Psoas muscle (tissue), 7 donors: ENCODE measurements at regions not wholly inside any gene's neighbourhood (a gene's known extent, or its start where the extent isn't known, plus 50 kb on each side); places are given as distances from the start of the nearest gene placed in this dataset.

Source experiments
- ATAC-seq, 4 donors: fragments of 200-7000 bp; cut with Tn5 transposase; one replicate each; pipeline ENCODE4 v1.9.1; 2020; ENCODE audit warnings: moderate library complexity in 3 of 4, mild to moderate bottlenecking in 2 of 4
- DNase-seq, 2 donors: peaks; one replicate each; pipeline ENCODE4 v3.0.0-alpha.2; 2020
- H3K27ac ChIP-seq: fragments of 200-600 bp; one replicate; pipeline ENCODE4 v1.8.0; 2022
- H3K27me3 ChIP-seq, 3 donors: fragments of 200-600 bp in 1 of 3; one replicate each; pipeline versions ENCODE4 v1.6.1 to v1.8.0; 2013 to 2022; ENCODE audit warnings: low read length in 2 of 3, mild to moderate bottlenecking in 2 of 3, moderate library complexity in 1 of 3; ENCODE audit not compliant: insufficient read depth in 3 of 3
- H3K36me3 ChIP-seq, 2 donors: fragments of 200-600 bp in 1 of 2; one replicate each; pipeline versions ENCODE4 v1.6.1 to v1.8.0; 2013 to 2022; ENCODE audit warnings: low read depth in 1 of 2, mild to moderate bottlenecking in 1 of 2, moderate library complexity in 1 of 2; ENCODE audit not compliant: insufficient read depth in 1 of 2
- H3K4me1 ChIP-seq: fragments of 200-600 bp; one replicate; pipeline ENCODE4 v1.8.0; 2022
- H3K4me3 ChIP-seq: fragments of 200-600 bp; one replicate; pipeline ENCODE4 v1.8.0; 2022; ENCODE audit warnings: mild to moderate bottlenecking
- H3K9me3 ChIP-seq: fragments of 200-600 bp; one replicate; pipeline ENCODE4 v1.8.0; 2022
- CTCF ChIP-seq: fragments of 200-600 bp; IDR thresholded peaks from one replicate; pipeline ENCODE4 v1.8.0; 2022; ENCODE audit warnings: antibody characterized with exemption
- WGBS, 3 donors: extraction: QIAGEN DNeasy Blood & Tissue Kit; methylation state at CpG; one replicate each; pipeline versions ENCODE4 v1.1.6 to v1.1.7; 2013; 5-methylcytosine and 5-hydroxymethylcytosine counted together
- intact Hi-C, 2 donors: fragments of 100-400 bp; cut with DNase I; formaldehyde crosslinking; loops; one replicate each; pipeline versions ENCODE4 v1.11.0 to v1.14.2; 2022
- donor health status: healthy with polysubstance abuse.
- donor health status: DM: no; HTN: no; CAD: no; lungs with moderate emphysema.
- donor health status: Bipolar disorder and iron deficiency.
- donor health status: healthy.
- donor health status: DM: yes; HTN: yes; CAD: no.
- donor health status: DM: no; HTN: no; CAD: no.
- donor health status: DM: yes; HTN: yes; CAD: no.

DNA sequence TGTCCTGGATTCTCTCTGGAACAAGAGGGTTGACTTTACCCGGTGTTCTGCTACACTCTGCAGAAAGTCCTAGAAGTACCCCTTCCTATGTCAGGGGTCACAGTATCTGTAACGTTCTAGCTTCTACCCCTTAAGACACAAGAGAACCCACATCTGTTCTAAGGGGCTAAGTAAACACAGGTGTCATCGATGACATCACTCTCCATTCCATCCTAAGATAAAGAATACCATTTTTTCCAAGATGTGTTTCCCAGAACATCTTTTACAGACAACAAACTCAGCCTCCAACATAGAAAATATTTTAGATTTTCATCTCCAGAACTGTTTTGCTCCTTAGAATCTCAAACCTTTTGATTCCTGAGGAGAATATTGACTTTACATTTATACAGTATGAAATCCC is 239.1 kb downstream of the TRIB2 start:
- Histone ChIP-seq H3K36me3 (no peaks in the 10 kb centered on the region), H3K4me3 (no peak overlapping the region), H3K27ac (no peak overlapping the region), H3K4me1 (no peaks in the 10 kb centered on the region), H3K9me3 (no peaks in the 10 kb centered on the region), H3K27me3 (no peaks in the 10 kb centered on the region)
- ATAC-seq (no peak), DNase-seq (no peak)
- intact Hi-C loops: no loop called here
- TF ChIP-seq CTCF: no peak
- 55 to 58% (median 58%) methylated on average over 3 of the region's 3 CpGs for WGBS, 3 donors

DNA sequence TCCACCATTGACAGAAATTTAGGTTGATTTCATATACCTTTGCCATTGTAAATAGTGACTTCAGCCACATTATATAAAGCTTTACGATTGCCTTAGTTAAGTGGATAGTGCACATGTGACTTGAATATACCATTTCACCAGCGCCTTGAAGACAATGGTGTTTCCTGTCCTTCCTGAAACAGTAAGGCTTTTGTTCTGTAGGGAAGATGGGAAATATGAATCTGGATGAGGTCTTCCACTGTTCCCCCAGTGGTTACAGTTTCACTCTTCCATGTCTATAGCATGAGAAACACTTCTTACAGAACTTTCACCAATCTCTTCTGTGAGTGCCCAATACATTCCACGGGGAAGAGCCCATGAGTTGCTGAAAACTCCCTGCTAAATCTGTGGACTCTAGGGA is 240.5 kb downstream of the TRIB2 start:
- Histone ChIP-seq H3K4me3 (no peak overlapping the region), H3K27ac (no peak overlapping the region), H3K9me3 (no peaks in the 10 kb centered on the region), H3K4me1 (no peaks in the 10 kb centered on the region), H3K27me3 (peaks cover 0 to 3% (median 0%) of the 10 kb centered on the region in 3 donors), H3K36me3 (no peaks in the 10 kb centered on the region)
- no peak for TF ChIP-seq CTCF
- intact Hi-C loops: no loop called here
- 76 to 79% (median 78%) methylated on average over 3 of the region's 3 CpGs for WGBS, 3 donors
- DNase-seq (no peak), ATAC-seq (no peak)

DNA sequence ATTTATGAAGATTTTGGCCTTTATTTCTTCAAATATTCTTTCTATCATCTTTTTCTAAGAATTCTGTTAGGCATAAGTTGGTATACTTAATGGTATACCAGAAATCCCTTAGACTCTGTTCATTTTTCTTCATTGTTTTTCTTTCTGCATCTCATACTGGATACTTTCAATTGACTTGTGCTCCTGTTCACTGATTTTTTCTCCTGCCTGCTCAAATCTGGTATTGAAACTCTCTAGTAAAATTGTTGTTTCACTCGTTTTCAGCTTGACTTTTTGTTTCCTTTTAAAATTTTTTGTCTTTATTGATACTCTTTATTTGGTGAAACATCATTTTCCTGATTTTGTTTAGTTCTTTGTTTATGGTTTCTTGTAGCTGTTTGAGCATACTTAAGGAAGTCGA is 243.2 kb downstream of the TRIB2 start:
- no peak for TF ChIP-seq CTCF
- H3K4me1 ChIP-seq: no peaks in the 10 kb centered on the region
- H3K27me3 ChIP-seq: peaks cover 0 to 3% (median 0%) of the 10 kb centered on the region in 3 donors
- ATAC-seq: no peak
- no peaks in the 10 kb centered on the region for H3K36me3 ChIP-seq
- no peak for DNase-seq
- no peak overlapping the region for H3K4me3 ChIP-seq
- H3K9me3 ChIP-seq: no peaks in the 10 kb centered on the region
- 67 to 73% (median 72%) methylated on average over 2 of the region's 2 CpGs for WGBS, 3 donors
- intact Hi-C loops: no loop called here
- H3K27ac ChIP-seq: no peak overlapping the region

DNA sequence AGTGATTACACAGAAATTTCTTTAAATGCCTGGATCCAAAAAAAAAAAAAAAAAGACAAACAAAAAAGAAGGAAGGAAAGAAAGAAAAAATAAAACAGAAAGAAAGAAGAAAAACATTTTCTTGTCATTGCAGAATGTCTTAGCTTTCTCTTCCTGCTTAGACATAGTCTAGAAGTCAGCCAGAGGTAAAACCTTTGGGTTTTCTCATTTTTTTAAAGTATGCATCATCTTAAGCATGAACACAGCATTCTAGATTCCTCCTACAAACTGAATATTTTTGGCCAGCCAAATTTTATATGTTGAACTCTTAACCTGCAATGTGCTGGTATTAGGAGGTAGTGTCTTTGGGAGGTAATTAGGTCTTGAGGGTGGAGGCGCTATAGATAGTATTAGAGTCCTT is 243.9 kb downstream of the TRIB2 start:
- Histone ChIP-seq H3K27me3 (peaks cover 0 to 3% (median 0%) of the 10 kb centered on the region in 3 donors), H3K9me3 (no peaks in the 10 kb centered on the region), H3K27ac (no peak overlapping the region), H3K36me3 (no peaks in the 10 kb centered on the region), H3K4me3 (no peak overlapping the region), H3K4me1 (no peaks in the 10 kb centered on the region)
- WGBS, 3 donors: 97 to 100% (median 98%) methylated on average over 1 of the region's 1 CpG
- ATAC-seq (no peak), DNase-seq (no peak)
- intact Hi-C loops: no loop called here
- TF ChIP-seq CTCF: no peak

- intact Hi-C loops: no loop called here
- Histone ChIP-seq H3K27me3 (peaks cover 0 to 3% (median 0%) of the 10 kb centered on the region in 3 donors), H3K36me3 (no peaks in the 10 kb centered on the region), H3K27ac (no peak overlapping the region), H3K9me3 (no peaks in the 10 kb centered on the region), H3K4me3 (no peak overlapping the region), H3K4me1 (no peaks in the 10 kb centered on the region)
- no peak for TF ChIP-seq CTCF
- DNase-seq (no peak), ATAC-seq (no peak)
- 70 to 77% (median 70%) methylated on average over 5 of the region's 5 CpGs for WGBS, 3 donors
These were observed 248.3 kb downstream of the TRIB2 start for GRCh38 chr2:12964904-12965539.
